GF-D8 (cell line): ENCODE measurements at regions not wholly inside any gene's neighbourhood (a gene's known extent, or its start where the extent isn't known, plus 50 kb on each side); places are given as distances from the start of the nearest gene placed in this dataset.
"Not testable (repeated sequence)": the region's sequence is repeated elsewhere in the genome, so short reads cannot be mapped to it uniquely, and the experiment has no call there.

Experiments
- DNase-seq: peaks from one replicate; lab custom pipeline; 2025; lab: John Stamatoyannopoulos, UW

- no peak for DNase-seq
Observed at GRCh38 chr7:115558161-115558560, 472.4 kb downstream of the TFEC start.

- not testable (repeated sequence) for DNase-seq
Observed at GRCh38 chr7:115557296-115557695, 473.3 kb downstream of the TFEC start.

- no peak for DNase-seq
Observed at GRCh38 chr7:115552766-115553165, 477.8 kb downstream of the TFEC start.

- no peak for DNase-seq
Observed at GRCh38 chr7:115549910-115550309, 480.7 kb downstream of the TFEC start.

GRCh38 chr7:115548756-115549155, 481.8 kb downstream of the TFEC start:
- no peak for DNase-seq

- no peak for DNase-seq
Observed at GRCh38 chr7:115546790-115547189, 483.8 kb downstream of the TFEC start.

- DNase-seq, result no peak
Observed at GRCh38 chr7:115533785-115534184, 496.8 kb downstream of the TFEC start.

GRCh38 chr7:115526278-115526677, 504.3 kb downstream of the TFEC start:
- no peak for DNase-seq

GRCh38 chr7:115522174-115522573, 508.4 kb downstream of the TFEC start:
- DNase-seq, result no peak

GRCh38 chr7:115516341-115516740, 514.2 kb downstream of the TFEC start:
- DNase-seq, result no peak

- DNase-seq, result no peak
Observed at GRCh38 chr7:115511330-115511729, 519.2 kb downstream of the TFEC start.

GRCh38 chr7:115505136-115505535, 525.4 kb downstream of the TFEC start:
- no peak for DNase-seq

- DNase-seq, result no peak
Observed at GRCh38 chr7:115499956-115500355, 530.6 kb downstream of the TFEC start.

- DNase-seq, result no peak
Observed at GRCh38 chr7:115496006-115496405, 534.6 kb downstream of the TFEC start.

- DNase-seq, result no peak
Observed at GRCh38 chr7:115494529-115495147, 535.9 kb downstream of the TFEC start.

GRCh38 chr7:115493381-115493780, 537.2 kb downstream of the TFEC start:
- no peak for DNase-seq

GRCh38 chr7:115491744-115492380, 538.7 kb downstream of the TFEC start:
- no peak for DNase-seq

- no peak for DNase-seq
Observed at GRCh38 chr7:115479448-115479847, 551.1 kb downstream of the TFEC start.

- DNase-seq, result no peak
Observed at GRCh38 chr7:115478426-115478825, 552.1 kb downstream of the TFEC start.

- no peak for DNase-seq
Observed at GRCh38 chr7:115477193-115477651, 553.3 kb downstream of the TFEC start.

- no peak for DNase-seq
Observed at GRCh38 chr7:115476671-115477181, 553.8 kb downstream of the TFEC start.

GRCh38 chr7:115475761-115476385, 554.0 kb downstream of the MDFIC start:
- DNase-seq, result no peak

GRCh38 chr7:115475206-115475605, 553.3 kb downstream of the MDFIC start:
- DNase-seq, result no peak
